GM19438 (cell line): ENCODE measurements at regions not wholly inside any gene's neighbourhood (a gene's known extent, or its start where the extent isn't known, plus 50 kb on each side); places are given as distances from the start of the nearest gene placed in this dataset.
"Not testable (repeated sequence)": the region's sequence is repeated elsewhere in the genome, so short reads cannot be mapped to it uniquely, and the experiment has no call there.

Experiments
- ATAC-seq: cut with Tn5 transposase; IDR thresholded peaks from one replicate; pipeline ENCODE4 v1.9.1; 2021; ENCODE audit warnings: low read depth; ENCODE audit not compliant: unreplicated experiment

GRCh38 chr18:44265437-44265836, 415.3 kb upstream of the SETBP1 start:
- no peak for ATAC-seq

- no peak for ATAC-seq
Measured at GRCh38 chr18:44273298-44273697, 407.4 kb upstream of the SETBP1 start.

GRCh38 chr18:44280479-44280878, 400.2 kb upstream of the SETBP1 start:
- no peak for ATAC-seq

GRCh38 chr18:44286049-44286448, 394.6 kb upstream of the SETBP1 start:
- no peak for ATAC-seq

- no peak for ATAC-seq
Measured at GRCh38 chr18:44290366-44290977, 390.2 kb upstream of the SETBP1 start.

- ATAC-seq = no peak
Measured at GRCh38 chr18:44298566-44298965, 382.1 kb upstream of the SETBP1 start.

GRCh38 chr18:44309185-44309584, 371.5 kb upstream of the SETBP1 start:
- no peak for ATAC-seq

DNA sequence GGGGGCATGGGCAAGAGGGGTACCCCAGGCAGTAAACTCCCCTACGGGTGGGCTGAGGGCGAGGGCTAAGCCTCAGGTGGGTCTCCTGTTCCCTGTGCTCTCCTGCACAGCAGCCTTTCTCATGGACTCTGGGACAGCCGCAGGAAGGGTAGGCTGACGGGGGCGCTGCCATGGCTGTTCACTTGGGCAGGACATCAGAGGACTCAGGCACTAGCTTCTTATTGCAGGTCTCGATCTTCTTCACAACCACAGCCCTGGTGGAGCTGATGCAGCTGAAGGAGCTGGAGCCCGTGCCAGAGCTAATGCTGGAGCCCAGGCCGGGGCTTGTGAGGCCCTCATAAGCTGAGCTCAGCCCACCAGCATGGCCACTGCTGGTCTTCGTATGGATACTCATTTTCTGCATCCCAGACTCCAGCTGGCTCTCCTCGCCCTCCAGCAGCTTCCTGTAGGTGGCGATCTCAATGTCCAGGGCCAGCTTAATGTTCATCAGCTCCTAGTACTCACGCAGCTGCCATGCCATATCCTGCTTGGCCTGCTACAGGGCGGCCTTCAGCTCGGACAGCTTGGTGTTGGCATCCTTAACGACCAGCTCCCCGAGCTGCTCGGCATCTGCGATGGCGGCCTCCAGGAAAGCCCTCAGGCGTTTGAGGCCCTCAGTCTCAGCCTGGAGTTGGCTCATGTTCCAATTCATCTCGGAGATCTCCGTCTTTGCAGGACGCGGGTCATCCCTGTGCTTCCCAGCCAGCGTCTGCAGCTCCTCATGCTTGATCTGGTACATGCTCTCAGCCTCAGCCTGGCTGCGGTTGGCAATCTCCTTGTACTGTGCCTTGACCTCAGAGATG, 359.8 kb upstream of the SETBP1 start:
- no peak for ATAC-seq

DNA sequence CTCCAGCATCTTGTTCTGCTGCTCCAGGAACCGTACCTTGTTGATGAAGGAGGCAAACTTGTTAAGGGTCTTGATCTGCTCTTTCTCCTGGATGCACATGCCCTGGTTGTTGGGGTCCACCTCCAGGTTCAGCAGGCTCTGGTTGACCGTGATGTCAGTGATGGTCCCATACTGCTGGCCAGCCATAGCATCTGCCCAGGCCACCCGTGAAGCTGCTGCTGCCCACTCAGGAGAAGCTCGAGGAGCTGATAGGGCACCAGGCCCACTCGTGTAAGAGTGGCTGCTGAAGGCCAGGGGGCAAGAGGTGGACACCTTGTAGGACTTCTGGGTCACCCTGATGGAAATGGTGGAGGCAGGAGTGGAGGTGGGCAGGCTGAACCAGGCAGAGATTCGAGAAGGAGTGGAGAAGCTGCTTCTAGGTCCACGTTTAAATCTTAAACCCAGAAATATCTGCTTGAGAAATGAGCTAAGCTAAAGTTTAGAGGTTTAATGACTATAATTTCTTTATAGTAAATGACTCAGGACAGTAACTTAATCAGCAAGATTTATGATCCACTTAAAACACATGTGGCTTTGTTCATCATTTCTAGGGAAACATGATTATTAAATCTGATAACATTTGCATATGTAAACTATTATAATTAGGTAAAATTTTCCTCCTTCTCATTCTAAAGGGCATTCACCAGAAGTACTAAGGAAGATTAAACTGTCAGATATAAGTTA, 358.7 kb upstream of the SETBP1 start:
- no peak for ATAC-seq

DNA sequence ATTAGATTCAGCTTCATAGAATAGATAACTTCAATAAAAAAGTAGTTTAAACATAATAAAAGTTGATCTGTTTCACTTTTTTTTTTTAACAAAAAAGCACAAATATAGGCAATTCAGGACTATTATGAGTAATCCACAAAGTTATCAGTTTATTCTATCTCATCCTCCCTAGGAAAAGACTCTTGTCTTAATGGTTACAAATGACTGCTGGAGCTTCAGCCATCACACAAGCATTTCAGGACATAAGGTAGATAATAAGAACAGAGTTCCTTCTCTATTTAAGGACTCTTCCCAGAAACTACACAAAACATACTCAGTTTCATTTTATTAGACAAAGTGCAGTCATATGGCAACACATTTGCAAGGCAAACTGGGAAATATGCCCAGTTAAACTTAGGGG, 357.6 kb upstream of the SETBP1 start:
- ATAC-seq = no peak

DNA sequence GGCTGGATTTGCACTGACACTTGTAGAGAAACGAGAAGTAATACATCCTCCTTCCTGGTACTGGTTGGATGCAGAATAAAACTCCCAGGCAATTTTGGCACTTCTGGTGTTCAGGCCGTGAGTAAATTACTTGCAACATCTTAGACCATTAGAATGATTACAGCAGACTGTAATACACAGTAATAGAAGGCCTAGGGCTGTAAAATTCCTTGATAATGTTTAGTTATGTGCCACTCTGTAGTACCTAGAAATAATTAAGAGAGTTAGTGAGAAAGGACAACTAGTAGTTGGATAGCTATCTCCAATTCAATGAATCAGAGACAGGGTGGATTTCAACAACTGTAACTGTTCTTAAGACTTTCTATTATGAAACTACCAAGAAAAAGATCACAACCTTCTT, 356.3 kb upstream of the SETBP1 start:
- no peak for ATAC-seq

- no peak for ATAC-seq
Measured at GRCh38 chr18:44325903-44326635, 354.6 kb upstream of the SETBP1 start.

DNA sequence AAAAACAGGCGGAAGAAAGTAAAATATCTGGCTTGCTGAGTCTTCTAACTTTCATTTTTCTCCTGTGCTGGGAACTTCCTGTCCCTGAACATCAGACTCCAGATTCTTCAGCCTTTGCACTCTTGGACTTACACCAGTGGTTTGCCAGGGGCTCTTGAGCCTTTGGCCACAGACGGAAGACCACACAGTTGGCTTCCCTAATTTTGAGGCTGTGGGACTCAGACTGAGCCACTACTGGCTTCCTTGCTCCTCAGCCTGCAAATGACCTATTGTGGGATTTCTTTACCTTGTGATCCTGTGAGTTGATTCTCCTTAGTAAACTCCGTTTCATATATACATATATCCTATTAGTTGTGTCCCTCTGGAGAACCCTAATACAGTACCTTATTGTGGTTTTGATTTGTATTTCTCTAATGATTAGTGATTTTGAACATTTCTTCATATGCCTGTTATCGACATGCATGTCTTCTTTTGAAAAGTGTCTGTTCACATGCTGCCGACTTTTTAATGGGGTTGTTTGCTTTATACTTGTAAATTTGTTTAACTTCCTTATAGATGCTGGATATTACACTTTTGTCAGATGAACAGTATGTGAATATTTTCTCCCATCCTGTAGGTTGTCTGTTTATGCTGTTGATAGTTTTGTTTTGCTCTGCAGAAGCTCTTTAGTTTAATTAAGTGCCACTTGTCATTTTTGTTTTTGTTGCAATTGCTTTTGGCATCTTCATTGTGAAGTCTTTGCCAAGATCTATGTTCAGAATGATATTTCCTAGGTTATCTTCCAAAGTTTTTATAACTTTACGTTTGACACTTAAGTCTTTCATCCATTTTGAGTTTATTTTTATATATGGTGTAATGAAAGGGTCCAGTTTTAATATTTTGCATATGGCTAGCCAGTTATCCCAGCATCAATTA, 348.8 kb upstream of the SETBP1 start:
- ATAC-seq = no peak

DNA sequence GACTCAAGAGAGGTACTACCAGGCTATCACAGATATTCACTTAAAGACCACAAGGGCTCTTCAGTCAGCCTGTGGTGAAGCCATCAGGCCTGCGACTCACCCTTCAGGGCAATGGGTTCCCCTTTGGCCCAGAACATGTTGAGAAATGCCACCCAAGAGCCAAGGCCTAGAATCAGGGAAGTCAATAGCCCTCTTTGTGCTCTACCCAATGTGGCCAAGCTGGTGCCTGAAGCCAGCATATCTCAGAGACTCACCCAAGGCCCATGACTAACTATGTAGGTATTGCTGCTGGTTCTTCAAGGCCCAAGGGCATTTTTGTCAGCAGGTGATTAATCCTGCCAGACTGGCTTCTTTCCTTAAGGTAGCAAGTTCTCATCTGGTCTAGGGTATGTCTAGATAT, 338.9 kb upstream of the SETBP1 start:
- no peak for ATAC-seq

- ATAC-seq = no peak
Measured at GRCh38 chr18:44342162-44342561, 338.5 kb upstream of the SETBP1 start.

GRCh38 chr18:44342946-44343345, 337.7 kb upstream of the SETBP1 start:
- ATAC-seq = no peak

DNA sequence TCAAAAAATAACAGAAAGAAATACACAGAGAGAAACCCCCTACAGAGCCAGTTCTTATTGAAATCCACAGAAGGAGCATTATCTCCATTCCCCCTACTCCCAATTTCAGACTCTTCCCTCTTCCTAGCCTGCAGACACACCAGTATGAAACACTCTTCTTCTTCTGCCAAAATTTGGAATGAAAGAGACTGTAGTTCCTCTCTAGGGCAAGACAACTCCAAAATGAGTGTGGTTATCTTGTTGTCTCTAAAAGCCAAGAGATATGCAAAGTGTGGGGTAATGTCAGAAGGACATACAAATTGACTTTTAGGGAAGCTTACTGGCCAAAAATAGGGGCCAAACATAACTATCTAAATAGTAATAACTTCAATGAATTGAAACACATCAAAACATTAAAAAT, 337.1 kb upstream of the SETBP1 start:
- ATAC-seq = no peak

- no peak for ATAC-seq
Measured at GRCh38 chr18:44356566-44357157, 324.0 kb upstream of the SETBP1 start.

DNA sequence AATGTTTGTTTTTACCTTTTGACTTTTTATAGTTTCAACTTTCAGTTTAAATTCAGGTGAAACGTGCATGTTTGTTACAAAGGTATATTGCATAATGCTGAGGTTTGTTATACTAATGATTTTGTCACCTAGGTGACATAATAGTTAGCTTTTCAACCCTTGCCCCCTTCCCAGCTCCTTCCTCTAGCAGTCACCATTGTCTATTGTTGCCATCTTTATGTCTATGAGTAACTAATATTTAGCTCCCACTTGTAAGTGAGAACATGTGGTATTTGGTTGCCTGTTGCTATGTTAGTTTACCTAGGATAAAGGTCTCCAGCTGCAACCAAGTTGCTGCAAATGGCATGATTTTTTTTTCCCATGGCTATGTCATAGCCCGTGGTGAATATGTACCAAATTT, 322.3 kb upstream of the SETBP1 start:
- ATAC-seq = no peak

GRCh38 chr18:44359741-44360140, 320.9 kb upstream of the SETBP1 start:
- ATAC-seq = not testable (repeated sequence)
